ENCODE measurements at regions not wholly inside any gene's neighbourhood (a gene's known extent, or its start where the extent isn't known, plus 50 kb on each side); places are given as distances from the start of the nearest gene placed in this dataset.
"Not testable (repeated sequence)": the region's sequence is repeated elsewhere in the genome, so short reads cannot be mapped to it uniquely, and the experiment has no call there.

DNA sequence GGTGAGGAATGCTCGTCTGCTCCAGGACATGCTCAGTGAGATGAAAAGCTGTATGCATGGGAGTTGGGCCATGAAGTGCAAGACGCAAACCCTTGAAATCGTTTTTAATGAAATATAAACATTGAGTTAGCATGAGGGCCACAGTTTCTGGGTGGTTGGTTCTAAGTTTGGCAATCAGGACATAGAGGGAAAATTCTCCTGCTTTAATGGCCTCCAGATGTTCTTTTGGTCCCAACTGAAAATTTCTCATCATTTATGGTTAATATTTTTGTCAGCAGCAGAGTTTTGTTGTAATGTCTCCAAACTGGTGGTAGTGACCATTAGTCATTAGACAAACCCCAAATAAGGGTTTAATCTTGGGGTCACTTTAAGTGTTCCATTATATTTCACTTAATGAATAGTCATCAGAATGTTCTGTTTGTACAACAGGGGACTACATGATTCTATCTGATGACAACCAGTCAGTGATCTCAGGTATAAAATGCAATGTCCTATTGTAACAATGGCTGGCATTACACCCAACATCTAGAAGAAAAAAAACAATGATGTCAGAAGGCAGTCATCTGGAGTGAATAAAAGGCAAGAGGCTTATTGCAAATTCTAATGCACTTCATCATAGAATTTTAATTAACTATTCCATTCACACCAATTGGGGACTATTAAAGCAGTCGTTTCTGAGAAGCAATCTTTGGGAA lies 197.4 kb downstream of the JCAD start:
- H3K27ac ChIP-seq: peak overlapping the region; percentile 56
- WGBS: 63% methylated on average over 4 of the region's 4 CpGs
- no peaks in the 10 kb centered on the region for H3K27me3 ChIP-seq
- TF ChIP-seq POLR2AphosphoS5 (IDR thresholded peaks at IDR 0.05) (no peak), POLR2A (IDR thresholded peaks at IDR 0.05) (no peak)
- no peaks in the 10 kb centered on the region for H3K36me3 ChIP-seq
- H3K9me3 ChIP-seq: no peaks in the 10 kb centered on the region
- H3K4me3 ChIP-seq: no peak overlapping the region
- peaks cover 49% of the 10 kb centered on the region for H3K4me1 ChIP-seq
- DNase-seq (ENCODE audit: low spot score in 2 of 2): no peak

DNA sequence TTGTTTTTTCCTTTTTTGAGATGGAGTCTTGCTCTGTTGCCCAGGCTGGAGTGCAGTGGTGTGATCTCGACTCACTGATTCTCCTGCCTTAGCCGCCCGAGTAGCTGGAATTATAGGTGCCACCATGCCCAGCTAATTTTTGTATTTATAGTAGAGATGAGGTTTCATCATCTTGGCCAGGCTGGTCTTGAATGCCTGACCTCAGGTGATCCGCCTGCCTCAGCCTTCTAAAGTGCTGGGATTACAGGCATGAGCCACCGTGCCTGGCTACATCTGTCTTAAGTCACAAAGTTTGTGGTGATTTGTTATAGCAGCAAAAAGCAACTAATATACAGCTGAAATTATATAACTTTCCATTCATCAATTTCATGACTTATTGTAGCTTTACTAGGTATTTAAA lies 198.2 kb downstream of the JCAD start:
- not testable (repeated sequence) for H3K4me3 ChIP-seq; H3K9me3 ChIP-seq; H3K27ac ChIP-seq; H3K36me3 ChIP-seq; H3K27me3 ChIP-seq; DNase-seq (ENCODE audit: low spot score in 2 of 2)
- peaks cover 49% of the 10 kb centered on the region for H3K4me1 ChIP-seq
- WGBS: 91% methylated on average over 5 of the region's 5 CpGs

DNA sequence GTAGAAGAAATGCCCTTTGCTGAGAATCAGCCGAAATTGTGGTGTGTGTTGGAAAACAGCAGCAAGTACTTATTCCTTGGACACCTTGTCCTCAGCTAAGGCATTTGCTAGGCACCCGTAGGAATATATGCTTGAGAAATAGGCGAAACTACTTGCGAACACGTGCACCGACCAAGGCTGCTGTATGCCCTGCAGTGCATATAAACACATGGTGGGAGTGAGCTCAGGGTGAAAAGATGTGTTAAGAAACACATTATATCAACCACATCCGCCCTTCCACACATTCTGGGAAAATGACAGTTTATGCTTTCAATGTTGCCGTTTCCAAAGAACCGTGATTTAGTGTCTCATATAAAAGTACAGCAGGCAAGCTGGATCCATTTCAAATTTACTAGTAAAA lies 199.2 kb downstream of the JCAD start:
- peaks cover 49% of the 10 kb centered on the region for H3K4me1 ChIP-seq
- no peak for DNase-seq (ENCODE audit: low spot score in 2 of 2)

DNA sequence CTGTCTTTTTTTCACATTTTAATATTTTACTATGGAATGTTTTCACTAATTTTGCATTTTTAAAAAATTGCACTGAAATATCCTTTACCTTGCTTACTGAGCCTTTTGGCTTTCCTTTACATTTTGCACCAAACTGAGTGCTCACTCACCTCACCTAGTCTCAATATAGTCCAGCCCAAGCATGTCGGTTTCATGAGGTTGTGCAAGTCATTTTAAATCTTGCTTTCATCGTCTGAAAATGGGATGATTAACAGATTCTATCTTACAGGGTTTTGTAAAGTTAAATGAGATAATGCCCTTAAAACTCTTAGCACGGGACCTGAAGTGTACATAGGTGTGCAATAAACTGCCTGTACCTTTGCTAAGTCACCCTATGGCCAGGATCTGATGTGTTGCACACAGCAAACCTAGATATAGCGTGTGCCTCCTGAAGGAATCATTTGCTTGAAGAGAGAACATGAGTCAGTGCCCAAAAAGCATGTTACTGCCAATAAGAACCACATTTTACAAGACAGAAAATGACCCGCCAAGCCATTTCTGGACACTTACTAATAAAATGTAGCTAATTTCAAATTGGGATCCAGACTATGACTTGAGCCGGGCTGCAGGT lies 199.8 kb downstream of the JCAD start:
- Histone ChIP-seq H3K27ac (peak overlapping the region; percentile 70), H3K4me1 (peaks cover 53% of the 10 kb centered on the region)
- 39% methylated on average over 6 of the region's 6 CpGs for WGBS

More for the DNA sequence above, 199.2 kb downstream of the JCAD start:
- no peak for TF ChIP-seq POLR2A (IDR thresholded peaks at IDR 0.05)
- TF ChIP-seq EP300 (IDR thresholded peaks at IDR 0.05): no peak
- TF ChIP-seq, protein P1, sequence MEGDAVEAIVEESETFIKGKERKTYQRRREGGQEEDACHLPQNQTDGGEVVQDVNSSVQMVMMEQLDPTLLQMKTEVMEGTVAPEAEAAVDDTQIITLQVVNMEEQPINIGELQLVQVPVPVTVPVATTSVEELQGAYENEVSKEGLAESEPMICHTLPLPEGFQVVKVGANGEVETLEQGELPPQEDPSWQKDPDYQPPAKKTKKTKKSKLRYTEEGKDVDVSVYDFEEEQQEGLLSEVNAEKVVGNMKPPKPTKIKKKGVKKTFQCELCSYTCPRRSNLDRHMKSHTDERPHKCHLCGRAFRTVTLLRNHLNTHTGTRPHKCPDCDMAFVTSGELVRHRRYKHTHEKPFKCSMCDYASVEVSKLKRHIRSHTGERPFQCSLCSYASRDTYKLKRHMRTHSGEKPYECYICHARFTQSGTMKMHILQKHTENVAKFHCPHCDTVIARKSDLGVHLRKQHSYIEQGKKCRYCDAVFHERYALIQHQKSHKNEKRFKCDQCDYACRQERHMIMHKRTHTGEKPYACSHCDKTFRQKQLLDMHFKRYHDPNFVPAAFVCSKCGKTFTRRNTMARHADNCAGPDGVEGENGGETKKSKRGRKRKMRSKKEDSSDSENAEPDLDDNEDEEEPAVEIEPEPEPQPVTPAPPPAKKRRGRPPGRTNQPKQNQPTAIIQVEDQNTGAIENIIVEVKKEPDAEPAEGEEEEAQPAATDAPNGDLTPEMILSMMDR (IDR thresholded peaks at IDR 0.05): no peak
- TF ChIP-seq POLR2AphosphoS5 (IDR thresholded peaks at IDR 0.05): no peak
- Histone ChIP-seq H3K9me3 (no peaks in the 10 kb centered on the region), H3K36me3 (no peaks in the 10 kb centered on the region), H3K27ac (peak overlapping the region; percentile 70), H3K4me3 (no peak overlapping the region), H3K27me3 (no peaks in the 10 kb centered on the region)
- 36% methylated on average over 9 of the region's 9 CpGs for WGBS

DNA sequence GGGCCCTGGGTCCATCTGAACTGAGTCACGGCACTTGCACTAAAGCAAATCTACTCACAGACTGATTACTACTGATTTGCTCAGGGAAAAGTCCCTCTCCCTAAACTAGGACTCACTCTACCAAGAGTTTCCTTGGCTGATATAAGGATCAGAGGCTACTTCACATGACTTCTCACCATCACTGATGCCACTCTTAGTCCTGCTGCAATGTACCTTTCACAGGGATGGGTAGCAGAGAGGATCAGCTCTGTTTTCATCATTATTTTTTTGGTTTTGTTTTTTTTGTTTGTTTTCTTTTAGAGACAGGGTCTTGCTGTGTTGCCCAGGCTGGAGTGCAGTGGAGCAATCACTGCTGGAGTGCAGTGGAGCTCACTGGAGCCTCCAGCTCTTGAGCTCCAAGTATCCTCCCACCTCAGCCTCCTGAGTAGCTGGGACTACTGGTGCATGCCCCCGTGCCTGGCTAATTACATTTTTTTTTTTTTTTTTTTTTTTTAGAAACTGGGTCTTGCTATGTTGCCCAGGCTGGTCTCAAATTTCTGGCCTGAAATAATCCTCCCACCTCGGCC lies 200.6 kb downstream of the JCAD start:
- H3K27me3 ChIP-seq: no peaks in the 10 kb centered on the region
- no peak overlapping the region for H3K27ac ChIP-seq
- no peak for DNase-seq (ENCODE audit: low spot score in 2 of 2)
- no peaks in the 10 kb centered on the region for H3K36me3 ChIP-seq
- 61% methylated on average over 3 of the region's 3 CpGs for WGBS
- peaks cover 61% of the 10 kb centered on the region for H3K4me1 ChIP-seq
- TF ChIP-seq, protein P1 (IDR thresholded peaks at IDR 0.05): no peak
- TF ChIP-seq EP300 (IDR thresholded peaks at IDR 0.05) (no peak), POLR2AphosphoS5 (IDR thresholded peaks at IDR 0.05) (no peak), POLR2A (IDR thresholded peaks at IDR 0.05) (no peak)
- H3K4me3 ChIP-seq: no peak overlapping the region
- H3K9me3 ChIP-seq: no peaks in the 10 kb centered on the region

More for the DNA sequence above, 199.8 kb downstream of the JCAD start:
- H3K36me3 ChIP-seq: no peaks in the 10 kb centered on the region
- no peaks in the 10 kb centered on the region for H3K27me3 ChIP-seq
- no peaks in the 10 kb centered on the region for H3K9me3 ChIP-seq
- TF ChIP-seq, protein P1 (IDR thresholded peaks at IDR 0.05): no peak
- no peak for TF ChIP-seq POLR2AphosphoS5 (IDR thresholded peaks at IDR 0.05)
- no peak for TF ChIP-seq POLR2A (IDR thresholded peaks at IDR 0.05)
- TF ChIP-seq EP300 (IDR thresholded peaks at IDR 0.05): no peak
- H3K4me3 ChIP-seq: no peak overlapping the region
- no peak for DNase-seq (ENCODE audit: low spot score in 2 of 2)
